K562 (cell line): ENCODE measurements at regions not wholly inside any gene's neighbourhood (a gene's known extent, or its start where the extent isn't known, plus 50 kb on each side); places are given as distances from the start of the nearest gene placed in this dataset.

ENCODE experiments used
- ATAC-seq: fragments of 200-7000 bp; cut with Tn5 transposase; 3 replicates; pipeline ENCODE4 v1.9.1; 2020; ENCODE audit warnings: moderate library complexity
- BruUV-seq: library from RNA; stranded (reverse); fragments of 400-500 nt; replicated peaks from 2 replicates; lab custom pipeline; 2021; lab: Mats Ljungman, UMichigan
- CTCF ChIA-PET: fragments of 300-600 bp; formaldehyde crosslinking; extraction: SDS; loops from one replicate; lab custom pipeline; 2021; ENCODE audit warnings: low intra/inter-chr PET ratio; lab: Yijun Ruan, JAX
- POLR2A ChIA-PET: fragments of 300-600, 350-650 bp; sonication (Branson Sonifier 250); formaldehyde crosslinking; extraction: SDS; loops from one replicate; lab custom pipeline; 2021; ENCODE audit warnings: antibody characterized with exemption, inconsistent platforms; lab: Yijun Ruan, JAX
- DNase-seq, 4 experiments: peaks; one replicate each; pipeline versions ENCODE4 v3.0.0 to v3.0.0-alpha.2; 2011 to 2018; ENCODE audit warnings: low spot score in 3 of 4, mixed read lengths in 3 of 4; ENCODE audit errors: extremely low read depth in 1 of 4
- FAIRE-seq: peaks from 2 replicates; lab custom pipeline; 2011; peaks lifted over from hg19 to GRCh38; lab: Jason Lieb, UNC
- H2AFZ ChIP-seq: 2 replicates; pipeline ENCODE4 v1.6.0; 2011; ENCODE audit warnings: low read depth, low read length, control low read depth, inconsistent platforms
- H3K27ac ChIP-seq: fragments of 200-600 bp; 3 replicates; pipeline ENCODE4 v1.8.0; 2011; ENCODE audit warnings: low read depth, mild to moderate bottlenecking, control low read depth, inconsistent platforms, low read length, moderate library complexity, mixed read lengths; ENCODE audit errors: extremely low read depth
- H3K27me3 ChIP-seq, 2 experiments: fragments of 300-600 bp in 1 of 2; 2 replicates in 1 of 2; 3 replicates in 1 of 2; pipeline versions ENCODE4 v1.6.0 to v1.8.0; 2011; ENCODE audit warnings: inconsistent platforms in 2 of 2, low read length in 2 of 2, mild to moderate bottlenecking in 1 of 2, mixed read lengths in 1 of 2, moderate library complexity in 1 of 2; ENCODE audit not compliant: control insufficient read depth in 2 of 2, insufficient read depth in 2 of 2
- H3K36me3 ChIP-seq: fragments of 300-600 bp; 3 replicates; pipeline ENCODE4 v1.8.0; 2011; ENCODE audit warnings: mild to moderate bottlenecking, low read length, inconsistent platforms; ENCODE audit not compliant: control insufficient read depth, insufficient read depth
- H3K4me1 ChIP-seq, 2 experiments: fragments of 200-600 bp in 1 of 2; replicated peaks in 1 of 2; 2 replicates in 1 of 2; 3 replicates in 1 of 2; pipeline versions ENCODE4 v1.5.1 to v1.8.0; 2011; ENCODE audit warnings: inconsistent platforms in 2 of 2, low read length in 2 of 2, mild to moderate bottlenecking in 1 of 2, mixed read lengths in 1 of 2, moderate library complexity in 1 of 2; ENCODE audit not compliant: control insufficient read depth in 2 of 2, insufficient read depth in 2 of 2
- H3K4me2 ChIP-seq: 2 replicates; pipeline ENCODE4 v1.6.1; 2011; ENCODE audit warnings: low read length, control low read depth, inconsistent platforms, mixed read lengths; ENCODE audit not compliant: insufficient read depth
- H3K4me3 ChIP-seq: fragments of 200-600 bp; sonication (generic), shearing (Covaris generic); 2 replicates; pipeline ENCODE4 v1.5.1; 2016; ENCODE audit warnings: control low read depth, inconsistent platforms
- H3K79me2 ChIP-seq: fragments of 200-600 bp; 3 replicates; pipeline ENCODE4 v1.8.0; 2011; ENCODE audit warnings: low read length, inconsistent platforms; ENCODE audit not compliant: control insufficient read depth, insufficient read depth
- H3K9ac ChIP-seq, 2 experiments: 2 replicates each; pipeline versions ENCODE4 v1.6.0 to v1.6.1; 2011; ENCODE audit warnings: low read depth in 2 of 2, low read length in 2 of 2, control low read depth in 1 of 2, inconsistent platforms in 1 of 2, mild to moderate bottlenecking in 1 of 2, mixed read lengths in 1 of 2; ENCODE audit not compliant: insufficient read depth in 1 of 2
- H3K9me1 ChIP-seq: one replicate; pipeline ENCODE4 v1.6.0; 2011; ENCODE audit warnings: inconsistent platforms, mild to moderate bottlenecking, low read length, moderate library complexity; ENCODE audit not compliant: control insufficient read depth, insufficient read depth
- H3K9me3 ChIP-seq: replicated peaks from 2 replicates; pipeline ENCODE4 v1.5.1; 2011; ENCODE audit warnings: low read depth, low read length, inconsistent platforms; ENCODE audit not compliant: control insufficient read depth, insufficient read depth
- H4K20me1 ChIP-seq: replicated peaks from 2 replicates; pipeline ENCODE4 v1.6.1; 2011; ENCODE audit warnings: low read length, inconsistent platforms, mixed read lengths; ENCODE audit not compliant: control insufficient read depth, insufficient read depth
- ARID4B ChIP-seq: sonication (generic); formaldehyde crosslinking; IDR thresholded peaks from 2 replicates; pipeline ENCODE4 v1.8.0; 2022; ENCODE audit warnings: mild to moderate bottlenecking, missing genetic modification reagents
- COPS2 ChIP-seq: fragments of 450-650 bp; conservative IDR thresholded peaks from 2 replicates; pipeline ENCODE4 v1.6.1; 2016; ENCODE audit warnings: mild to moderate bottlenecking, moderate library complexity
- PHB ChIP-seq: fragments of 250-450 bp; sonication (Bioruptor Pico); IDR thresholded peaks from 2 replicates; pipeline ENCODE4 v1.5.0; 2021
- PHF8 ChIP-seq: fragments of 200-600 bp; sonication (generic); IDR thresholded peaks from 2 replicates; pipeline ENCODE4 v1.6.1; 2012; ENCODE audit warnings: mixed run types, mild to moderate bottlenecking, inconsistent platforms, low read length, moderate library complexity, borderline replicate concordance
- TAF1 ChIP-seq: IDR thresholded peaks from 2 replicates; pipeline ENCODE4 v1.6.1; 2011; ENCODE audit warnings: mild to moderate bottlenecking, low read length, moderate library complexity; ENCODE audit not compliant: insufficient read depth, control insufficient read depth, severe bottlenecking; ENCODE audit errors: extremely low read depth
- ZNF212 ChIP-seq: fragments of 450-650 bp; formaldehyde crosslinking; IDR thresholded peaks from 2 replicates; pipeline ENCODE4 v1.4.0; 2020; ENCODE audit warnings: mild to moderate bottlenecking
- ZNF589 ChIP-seq: fragments of 200-800 bp; sonication (Bioruptor generic); IDR thresholded peaks from 2 replicates; pipeline ENCODE4 v1.6.1; 2016; ENCODE audit warnings: low read depth, missing genetic modification characterization, missing compliant biosample characterization
- ZNF79 ChIP-seq: fragments of 250-450 bp; sonication (Bioruptor Pico); IDR thresholded peaks from 2 replicates; pipeline ENCODE4 v1.4.0; 2020; ENCODE audit warnings: low read depth, mild to moderate bottlenecking, moderate library complexity
- WGBS: fragments of 100-300 bp; shearing (Covaris generic); methylation state at CpG from one replicate; pipeline ENCODE4 v1.1.6; 2016; ENCODE audit warnings: low coverage, mixed read lengths; ENCODE audit not compliant: insufficient coverage; ENCODE audit errors: missing lambda C conversion rate; 5-methylcytosine and 5-hydroxymethylcytosine counted together
- in situ Hi-C: fragments of 300-500 bp; cut with MboI; formaldehyde crosslinking; loops from 4 replicates; pipeline ENCODE4 v1.15.0; 2018; ENCODE audit warnings: inconsistent platforms, mixed read lengths
- intact Hi-C: fragments of 100-400 bp; cut with micrococcal nuclease; formaldehyde crosslinking; loops from 2 replicates; pipeline ENCODE4 v1.14.2; 2022

- FAIRE-seq = no peak
- H3K4me2 ChIP-seq = no peak overlapping the region
- POLR2A ChIA-PET = no interaction called here
- TF ChIP-seq TAF1 (no peak), ZNF79 (CRISPR knock-in tag) (no peak), COPS2 (no peak), ZNF589 (CRISPR knock-in tag) (no peak), PHB (CRISPR knock-in tag) (no peak), ZNF212 (CRISPR knock-in tag) (no peak), PHF8 (no peak), ARID4B (CRISPR knock-in tag) (no peak)
These were observed 192.4 kb downstream of the PTN start for GRCh38 chr7:137151041-137151689.

More at GRCh38 chr7:137151041-137151689, 192.4 kb downstream of the PTN start:
- Histone ChIP-seq H3K9me1 (no peaks in the 10 kb centered on the region), H3K4me1 (no peaks in the 10 kb centered on the region), H3K9me3 (no peaks in the 10 kb centered on the region), H3K79me2 (no peaks in the 10 kb centered on the region), H4K20me1 (no peaks in the 10 kb centered on the region), H3K9ac (no peak overlapping the region), H3K27me3 (no peaks in the 10 kb centered on the region), H3K27ac (no peak overlapping the region), H3K36me3 (no peaks in the 10 kb centered on the region), H3K4me3 (no peak overlapping the region), H2AFZ (no peak overlapping the region)
- DNase-seq (no peak), ATAC-seq (no peak)
- 1% methylated on average over 4 of the region's 5 CpGs for WGBS
- BruUV-seq = no TSS peak
- in situ Hi-C loops = no loop called here
- CTCF ChIA-PET = no interaction called here
- intact Hi-C loops = no loop called here
